ENCODE measurements at regions not wholly inside any gene's neighbourhood (a gene's known extent, or its start where the extent isn't known, plus 50 kb on each side); places are given as distances from the start of the nearest gene placed in this dataset.

DNA sequence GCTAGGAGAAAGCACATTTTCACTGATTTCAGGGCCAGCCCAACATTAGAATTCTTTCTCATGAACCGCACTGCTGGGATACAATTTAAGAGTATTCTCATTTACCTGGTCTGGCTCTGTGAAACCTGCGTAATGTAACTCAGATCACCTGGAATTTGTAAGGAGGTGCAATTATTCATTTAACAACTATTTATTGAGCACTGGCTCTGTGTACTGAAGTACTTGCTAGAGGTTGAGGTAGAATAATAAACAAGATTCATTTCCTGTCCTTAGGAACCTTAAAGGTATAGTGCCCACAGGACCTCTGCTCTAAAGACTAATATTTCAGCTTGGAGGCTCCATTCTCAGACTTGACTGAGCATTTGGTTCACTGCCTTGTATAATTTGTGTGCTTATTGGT is 242.2 kb upstream of the ZPLD1 start:
- no peaks in the 10 kb centered on the region for H3K36me3 ChIP-seq (ENCODE audit: control insufficient read depth, insufficient read depth, low read length)
- no peak overlapping the region for H3K9ac ChIP-seq (ENCODE audit: low read length)
- H3K27ac ChIP-seq (ENCODE audit: low read depth, low read length) = no peak overlapping the region
- no peaks in the 10 kb centered on the region for H3K27me3 ChIP-seq (ENCODE audit: control insufficient read depth, insufficient read depth, low read length)
- H3K4me3 ChIP-seq (ENCODE audit: low read depth, low read length) = no peak overlapping the region
- H3K9me3 ChIP-seq (ENCODE audit: control insufficient read depth, insufficient read depth, low read depth, low read length) = no peaks in the 10 kb centered on the region
- no peaks in the 10 kb centered on the region for H3K4me1 ChIP-seq (ENCODE audit: control insufficient read depth, insufficient read depth, low read length)

DNA sequence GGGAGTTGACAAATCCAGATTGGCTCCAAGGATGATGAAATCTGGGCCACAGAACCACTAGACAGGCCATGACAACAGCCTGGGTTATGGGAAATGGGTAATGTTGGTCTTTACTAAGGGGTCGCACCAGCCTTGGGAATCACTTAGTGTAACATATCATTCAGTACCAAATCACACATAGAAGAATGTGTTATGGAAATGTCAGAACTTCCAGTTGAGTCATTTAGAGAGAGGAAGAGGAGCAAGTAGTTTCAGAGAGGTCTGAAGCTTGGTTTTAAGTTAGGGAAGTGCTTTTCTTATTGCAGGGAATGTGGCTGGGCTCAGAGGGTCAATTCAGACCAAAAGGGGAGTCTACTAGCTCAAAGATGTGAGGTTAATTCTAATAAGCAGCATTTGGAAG is 241.6 kb upstream of the ZPLD1 start:
- Histone ChIP-seq H3K36me3 (ENCODE audit: control insufficient read depth, insufficient read depth, low read length) (no peaks in the 10 kb centered on the region), H3K4me3 (ENCODE audit: low read depth, low read length) (no peak overlapping the region), H3K9me3 (ENCODE audit: control insufficient read depth, insufficient read depth, low read depth, low read length) (no peaks in the 10 kb centered on the region), H3K27ac (ENCODE audit: low read depth, low read length) (no peak overlapping the region), H3K4me1 (ENCODE audit: control insufficient read depth, insufficient read depth, low read length) (no peaks in the 10 kb centered on the region), H3K27me3 (ENCODE audit: control insufficient read depth, insufficient read depth, low read length) (no peaks in the 10 kb centered on the region), H3K9ac (ENCODE audit: low read length) (no peak overlapping the region)

- Histone ChIP-seq H3K27ac (ENCODE audit: low read depth, low read length) (no peak overlapping the region), H3K4me3 (ENCODE audit: low read depth, low read length) (no peak overlapping the region), H3K4me1 (ENCODE audit: control insufficient read depth, insufficient read depth, low read length) (no peaks in the 10 kb centered on the region), H3K36me3 (ENCODE audit: control insufficient read depth, insufficient read depth, low read length) (no peaks in the 10 kb centered on the region), H3K9me3 (ENCODE audit: control insufficient read depth, insufficient read depth, low read depth, low read length) (no peaks in the 10 kb centered on the region), H3K27me3 (ENCODE audit: control insufficient read depth, insufficient read depth, low read length) (no peaks in the 10 kb centered on the region), H3K9ac (ENCODE audit: low read length) (no peak overlapping the region)
Observed at GRCh38 chr3:102194001-102194400, 240.8 kb upstream of the ZPLD1 start.

- no peak overlapping the region for H3K9ac ChIP-seq (ENCODE audit: low read length)
- no peak overlapping the region for H3K4me3 ChIP-seq (ENCODE audit: low read depth, low read length)
- H3K36me3 ChIP-seq (ENCODE audit: control insufficient read depth, insufficient read depth, low read length) = no peaks in the 10 kb centered on the region
- no peaks in the 10 kb centered on the region for H3K9me3 ChIP-seq (ENCODE audit: control insufficient read depth, insufficient read depth, low read depth, low read length)
- no peaks in the 10 kb centered on the region for H3K27me3 ChIP-seq (ENCODE audit: control insufficient read depth, insufficient read depth, low read length)
- no peak overlapping the region for H3K27ac ChIP-seq (ENCODE audit: low read depth, low read length)
- H3K4me1 ChIP-seq (ENCODE audit: control insufficient read depth, insufficient read depth, low read length) = no peaks in the 10 kb centered on the region
Observed at GRCh38 chr3:102194760-102195159, 240.1 kb upstream of the ZPLD1 start.

DNA sequence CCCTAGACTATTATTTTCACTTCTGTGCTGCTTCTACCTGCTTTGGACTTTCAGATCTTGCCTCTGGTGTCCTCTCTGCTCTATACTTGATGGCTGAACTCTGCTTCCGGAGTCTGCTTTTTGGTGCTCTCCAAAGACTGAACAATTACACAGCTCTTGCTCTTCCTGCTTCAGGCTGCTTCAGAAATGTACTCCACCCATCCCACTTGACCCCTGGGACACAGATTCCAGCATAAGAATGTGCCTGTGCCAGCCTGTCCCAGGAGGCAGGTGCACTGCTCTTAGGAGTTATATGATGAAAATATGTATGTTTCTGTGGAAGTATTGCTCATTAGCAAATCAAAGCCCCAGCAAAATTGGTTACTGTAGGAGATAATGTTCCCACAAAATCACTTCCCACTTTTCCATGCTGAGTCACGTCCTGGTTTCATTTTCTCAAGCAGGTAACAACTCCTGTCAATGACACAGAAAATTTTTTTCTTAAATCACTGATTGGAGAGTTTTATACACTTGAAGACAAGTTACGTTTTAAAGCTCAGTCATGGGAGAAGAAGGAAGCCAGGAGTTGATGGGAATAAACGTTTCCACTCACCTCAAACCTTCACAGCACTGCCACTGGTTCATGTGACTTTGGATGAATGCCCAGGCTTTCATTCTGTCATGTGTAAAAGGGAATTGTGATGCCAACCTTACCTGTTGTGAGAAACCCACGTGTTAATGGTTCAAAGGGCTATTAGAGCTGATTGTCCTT is 239.4 kb upstream of the ZPLD1 start:
- Histone ChIP-seq H3K27ac (ENCODE audit: low read depth, low read length) (no peak overlapping the region), H3K9ac (ENCODE audit: low read length) (no peak overlapping the region), H3K4me3 (ENCODE audit: low read depth, low read length) (no peak overlapping the region)

GRCh38 chr3:102200126-102200525 is 234.7 kb upstream of the ZPLD1 start:
- Histone ChIP-seq H3K27me3 (ENCODE audit: control insufficient read depth, insufficient read depth, low read length) (no peaks in the 10 kb centered on the region), H3K36me3 (ENCODE audit: control insufficient read depth, insufficient read depth, low read length) (no peaks in the 10 kb centered on the region), H3K9ac (ENCODE audit: low read length) (no peak overlapping the region), H3K27ac (ENCODE audit: low read depth, low read length) (no peak overlapping the region), H3K4me3 (ENCODE audit: low read depth, low read length) (no peak overlapping the region), H3K9me3 (ENCODE audit: control insufficient read depth, insufficient read depth, low read depth, low read length) (no peaks in the 10 kb centered on the region), H3K4me1 (ENCODE audit: control insufficient read depth, insufficient read depth, low read length) (no peaks in the 10 kb centered on the region)

More for the DNA sequence above, 239.4 kb upstream of the ZPLD1 start:
- H3K9me3 ChIP-seq (ENCODE audit: control insufficient read depth, insufficient read depth, low read depth, low read length) = no peaks in the 10 kb centered on the region
- no peaks in the 10 kb centered on the region for H3K27me3 ChIP-seq (ENCODE audit: control insufficient read depth, insufficient read depth, low read length)
- H3K36me3 ChIP-seq (ENCODE audit: control insufficient read depth, insufficient read depth, low read length) = no peaks in the 10 kb centered on the region
- H3K4me1 ChIP-seq (ENCODE audit: control insufficient read depth, insufficient read depth, low read length) = no peaks in the 10 kb centered on the region

DNA sequence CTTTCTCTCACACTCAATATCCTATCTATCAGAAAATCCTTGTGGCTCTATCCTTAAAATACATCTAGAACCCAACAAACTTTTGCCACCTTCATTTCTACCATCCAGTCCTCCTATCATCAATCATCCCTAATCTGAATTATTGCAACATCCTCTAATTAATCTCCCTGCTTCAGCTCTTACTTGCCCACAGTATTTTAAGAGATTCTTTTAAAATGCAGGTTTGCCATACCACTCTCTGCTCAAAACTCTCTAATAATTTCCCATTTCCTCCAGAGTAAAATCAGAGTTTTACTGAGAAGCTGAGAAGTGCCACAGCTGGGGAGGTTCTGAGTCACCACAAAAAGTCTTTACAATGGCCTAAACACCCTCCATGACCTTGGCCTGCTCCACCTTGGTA is 234.3 kb upstream of the ZPLD1 start:
- H3K27ac ChIP-seq (ENCODE audit: low read depth, low read length) = no peak overlapping the region
- H3K4me3 ChIP-seq (ENCODE audit: low read depth, low read length) = no peak overlapping the region
- no peak overlapping the region for H3K9ac ChIP-seq (ENCODE audit: low read length)
- H3K36me3 ChIP-seq (ENCODE audit: control insufficient read depth, insufficient read depth, low read length) = no peaks in the 10 kb centered on the region
- H3K4me1 ChIP-seq (ENCODE audit: control insufficient read depth, insufficient read depth, low read length) = no peaks in the 10 kb centered on the region
- H3K27me3 ChIP-seq (ENCODE audit: control insufficient read depth, insufficient read depth, low read length) = no peaks in the 10 kb centered on the region
- H3K9me3 ChIP-seq (ENCODE audit: control insufficient read depth, insufficient read depth, low read depth, low read length) = no peaks in the 10 kb centered on the region

- H3K27ac ChIP-seq (ENCODE audit: low read depth, low read length) = no peak overlapping the region
- H3K36me3 ChIP-seq (ENCODE audit: control insufficient read depth, insufficient read depth, low read length) = no peaks in the 10 kb centered on the region
- no peak overlapping the region for H3K4me3 ChIP-seq (ENCODE audit: low read depth, low read length)
Observed at GRCh38 chr3:102205647-102206046, 229.2 kb upstream of the ZPLD1 start.

DNA sequence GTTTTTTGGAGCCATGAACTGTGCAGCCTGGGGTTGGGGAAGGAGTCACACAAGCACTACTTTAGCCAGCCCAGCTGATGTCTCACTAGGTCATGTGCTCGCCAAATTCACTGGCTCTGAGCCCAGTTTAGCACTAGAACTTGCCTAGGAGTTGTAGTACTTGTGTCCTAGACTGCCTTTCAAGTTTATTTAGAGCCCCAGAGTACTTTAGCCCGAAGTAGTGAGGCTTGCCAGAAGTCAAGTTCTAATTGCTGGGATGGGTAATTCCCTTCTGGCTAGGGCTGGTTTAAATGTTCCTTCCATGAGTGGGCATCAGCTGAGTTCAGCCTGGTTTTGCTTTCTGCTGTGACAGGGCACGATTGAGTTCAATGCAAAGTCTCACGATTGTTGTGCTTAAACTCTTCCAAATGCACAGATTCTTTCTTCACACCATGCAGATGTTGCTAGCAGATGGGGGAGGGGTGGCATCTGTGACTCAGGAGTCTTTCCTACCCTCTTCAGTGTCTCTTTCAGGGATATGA is 228.2 kb upstream of the ZPLD1 start:
- no peak overlapping the region for H3K9ac ChIP-seq (ENCODE audit: low read length)
- H3K27ac ChIP-seq (ENCODE audit: low read depth, low read length) = no peak overlapping the region
- H3K4me3 ChIP-seq (ENCODE audit: low read depth, low read length) = no peak overlapping the region
- peaks cover 10% of the 10 kb centered on the region; the same call in 1 of the 2 replicates for H3K9me3 ChIP-seq (ENCODE audit: control insufficient read depth, insufficient read depth, low read depth, low read length)
- H3K36me3 ChIP-seq (ENCODE audit: control insufficient read depth, insufficient read depth, low read length) = no peaks in the 10 kb centered on the region
- H3K27me3 ChIP-seq (ENCODE audit: control insufficient read depth, insufficient read depth, low read length) = no peaks in the 10 kb centered on the region
- H3K4me1 ChIP-seq (ENCODE audit: control insufficient read depth, insufficient read depth, low read length) = peaks cover 9% of the 10 kb centered on the region

More at GRCh38 chr3:102205647-102206046, 229.2 kb upstream of the ZPLD1 start:
- Histone ChIP-seq H3K27me3 (ENCODE audit: control insufficient read depth, insufficient read depth, low read length) (no peaks in the 10 kb centered on the region), H3K9ac (ENCODE audit: low read length) (no peak overlapping the region), H3K9me3 (ENCODE audit: control insufficient read depth, insufficient read depth, low read depth, low read length) (peaks cover 8% of the 10 kb centered on the region; the same call in 1 of the 2 replicates), H3K4me1 (ENCODE audit: control insufficient read depth, insufficient read depth, low read length) (peaks cover 9% of the 10 kb centered on the region)

DNA sequence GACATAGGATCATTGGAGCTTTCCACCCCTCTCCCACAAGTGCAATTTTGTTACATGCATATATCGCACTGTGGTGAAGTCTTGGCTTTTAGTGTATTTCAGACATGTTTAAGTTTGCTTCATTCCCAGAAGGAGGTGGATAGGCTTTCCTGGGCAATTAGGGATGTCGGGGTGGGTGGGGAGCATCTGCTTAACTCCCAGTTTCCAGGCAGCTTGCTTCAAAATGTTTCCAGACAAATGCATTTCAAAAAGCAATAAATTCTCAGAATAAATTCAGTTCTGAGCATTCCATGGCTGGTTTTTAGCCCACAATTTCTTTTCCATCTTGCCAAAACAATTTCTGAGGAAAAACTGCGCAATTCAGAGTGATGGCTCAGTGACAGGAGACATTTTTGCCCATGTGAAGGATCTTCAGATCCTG is 227.7 kb upstream of the ZPLD1 start:
- no peak overlapping the region for H3K27ac ChIP-seq (ENCODE audit: low read depth, low read length)
- H3K4me1 ChIP-seq (ENCODE audit: control insufficient read depth, insufficient read depth, low read length) = peaks cover 9% of the 10 kb centered on the region
- no peak overlapping the region for H3K4me3 ChIP-seq (ENCODE audit: low read depth, low read length)
- no peaks in the 10 kb centered on the region for H3K27me3 ChIP-seq (ENCODE audit: control insufficient read depth, insufficient read depth, low read length)
- H3K36me3 ChIP-seq (ENCODE audit: control insufficient read depth, insufficient read depth, low read length) = no peaks in the 10 kb centered on the region
- no peak overlapping the region for H3K9ac ChIP-seq (ENCODE audit: low read length)
- peaks cover 16% of the 10 kb centered on the region; the same call in 1 of the 2 replicates for H3K9me3 ChIP-seq (ENCODE audit: control insufficient read depth, insufficient read depth, low read depth, low read length)

DNA sequence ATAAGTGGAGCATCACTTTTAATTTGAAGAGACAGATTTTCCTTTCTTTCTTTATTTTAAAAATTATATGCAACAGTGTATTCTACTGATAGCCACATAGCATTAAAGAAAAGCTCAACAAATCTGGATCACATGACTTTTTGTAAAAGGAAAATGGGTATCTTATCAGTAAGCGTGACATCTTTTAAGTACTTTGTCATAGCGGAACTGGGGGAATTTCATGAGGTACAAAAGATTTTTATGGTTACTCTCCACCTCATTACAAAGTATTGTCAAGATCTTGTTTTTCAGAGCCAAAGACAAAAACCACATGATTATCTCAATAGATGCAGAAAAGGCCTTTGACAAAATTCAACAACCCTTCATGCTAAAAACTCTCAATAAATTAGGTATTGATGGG is 219.6 kb upstream of the ZPLD1 start:
- Histone ChIP-seq H3K36me3 (ENCODE audit: control insufficient read depth, insufficient read depth, low read length) (no peaks in the 10 kb centered on the region), H3K27ac (ENCODE audit: low read depth, low read length) (no peak overlapping the region), H3K4me3 (ENCODE audit: low read depth, low read length) (no peak overlapping the region), H3K9me3 (ENCODE audit: control insufficient read depth, insufficient read depth, low read depth, low read length) (peaks cover 21% of the 10 kb centered on the region), H3K27me3 (ENCODE audit: control insufficient read depth, insufficient read depth, low read length) (no peaks in the 10 kb centered on the region), H3K9ac (ENCODE audit: low read length) (no peak overlapping the region), H3K4me1 (ENCODE audit: control insufficient read depth, insufficient read depth, low read length) (no peaks in the 10 kb centered on the region)
